NCI-H774 (cell line): ENCODE measurements at regions not wholly inside any gene's neighbourhood (a gene's known extent, or its start where the extent isn't known, plus 50 kb on each side); places are given as distances from the start of the nearest gene placed in this dataset.
A peak's percentile ranks its signal among the peaks of the same experiment; 100 is the strongest.
"Not testable (repeated sequence)": the region's sequence is repeated elsewhere in the genome, so short reads cannot be mapped to it uniquely, and the experiment has no call there.

Experiments
- DNase-seq: peaks from one replicate; lab custom pipeline; 2025; lab: John Stamatoyannopoulos, UW

- DNase-seq = no peak
Measured at GRCh38 chr14:59116984-59117415, 71.5 kb upstream of the DAAM1 start.

DNA sequence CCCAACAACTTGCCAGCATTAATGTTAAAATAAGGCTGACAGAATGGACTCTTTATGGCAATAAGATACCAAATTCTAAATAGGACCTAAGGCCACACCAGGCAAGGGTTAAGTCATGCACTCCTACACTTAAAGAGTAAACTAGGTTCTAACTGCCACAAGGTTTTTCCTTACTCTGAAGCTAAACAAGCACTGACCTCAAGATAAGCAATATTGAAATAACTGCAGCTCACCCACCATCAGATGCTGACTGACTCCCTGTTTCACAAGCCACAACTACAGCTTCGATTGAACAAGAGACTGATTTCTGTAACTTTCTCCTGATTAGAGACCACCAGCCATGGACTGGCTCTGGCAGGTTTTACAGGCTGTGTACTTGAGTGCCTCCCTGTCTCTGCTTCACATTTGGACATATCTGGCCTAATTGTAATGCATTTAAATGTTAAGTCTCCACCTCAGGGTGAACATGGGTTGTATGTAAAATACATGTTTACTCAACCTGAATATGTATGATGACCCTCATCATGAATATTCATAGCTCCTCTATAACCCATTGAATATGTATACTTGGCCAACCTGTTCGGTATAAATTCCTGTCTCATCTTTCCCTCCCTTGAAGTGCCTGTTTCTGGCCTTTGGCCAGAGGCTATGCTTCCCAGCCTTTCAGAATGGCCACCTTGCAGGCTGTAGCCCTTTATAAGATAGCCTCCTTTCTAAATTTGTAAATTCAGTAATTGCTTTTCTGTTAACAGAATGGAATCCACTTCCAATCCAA lies 70.5 kb upstream of the DAAM1 start:
- DNase-seq = no peak

GRCh38 chr14:59120921-59121320 lies 67.5 kb upstream of the DAAM1 start:
- DNase-seq = no peak

DNA sequence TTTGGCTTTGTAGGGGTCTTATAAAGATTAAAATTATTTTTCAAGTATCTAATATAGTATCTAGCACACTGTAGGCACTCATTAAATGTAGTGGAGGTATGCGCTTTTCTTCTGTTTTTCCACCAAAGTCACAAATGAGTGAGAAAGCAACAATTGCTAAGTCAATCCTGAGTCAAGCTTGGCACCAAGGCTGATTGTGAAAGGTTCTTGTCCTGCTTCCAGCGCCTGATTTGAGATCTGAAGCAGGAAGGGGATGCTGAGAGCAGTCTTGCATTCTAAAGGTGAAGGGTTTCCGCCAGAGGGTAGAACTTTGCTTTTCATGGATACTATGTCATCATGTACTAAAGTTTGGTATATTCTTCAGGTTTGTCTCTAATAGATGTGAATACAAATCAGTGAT lies 64.9 kb upstream of the DAAM1 start:
- DNase-seq = no peak

DNA sequence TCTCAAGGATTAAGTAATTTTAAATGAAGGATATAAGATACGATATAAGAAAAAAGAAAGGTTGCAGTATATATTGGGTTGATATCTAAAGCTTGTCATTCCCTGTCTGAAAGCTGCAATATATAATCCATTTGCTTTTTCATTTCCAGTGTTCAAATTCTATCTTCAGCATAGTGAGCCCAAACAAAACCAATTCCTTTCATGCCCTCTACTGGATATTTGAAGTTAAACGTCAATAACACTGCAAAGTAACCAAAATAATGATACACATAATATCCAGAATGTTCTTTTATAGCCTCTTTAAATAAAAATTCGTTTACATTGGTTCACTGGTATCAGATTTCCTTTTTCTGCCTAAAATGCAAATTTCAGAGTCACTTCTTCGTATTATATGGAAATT lies 64.5 kb upstream of the DAAM1 start:
- DNase-seq = no peak

GRCh38 chr14:59125156-59125555 lies 63.3 kb upstream of the DAAM1 start:
- no peak for DNase-seq

- peak; percentile 16 for DNase-seq
Measured at GRCh38 chr14:59126714-59127436, 61.6 kb upstream of the DAAM1 start.

DNA sequence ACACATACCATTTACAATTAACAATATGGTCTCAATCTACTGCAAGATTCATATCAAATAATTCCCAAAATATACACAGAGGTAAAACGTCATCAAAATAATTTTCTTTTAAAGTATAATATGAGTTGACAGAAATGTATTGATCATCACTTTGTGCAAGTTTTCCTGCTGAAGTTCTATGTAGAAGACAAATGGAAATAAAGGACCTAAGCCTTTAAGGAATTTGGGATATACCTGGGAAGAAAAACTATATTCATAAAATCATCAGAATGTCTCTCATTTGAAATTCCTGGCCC lies 61.1 kb upstream of the DAAM1 start:
- DNase-seq = no peak

DNA sequence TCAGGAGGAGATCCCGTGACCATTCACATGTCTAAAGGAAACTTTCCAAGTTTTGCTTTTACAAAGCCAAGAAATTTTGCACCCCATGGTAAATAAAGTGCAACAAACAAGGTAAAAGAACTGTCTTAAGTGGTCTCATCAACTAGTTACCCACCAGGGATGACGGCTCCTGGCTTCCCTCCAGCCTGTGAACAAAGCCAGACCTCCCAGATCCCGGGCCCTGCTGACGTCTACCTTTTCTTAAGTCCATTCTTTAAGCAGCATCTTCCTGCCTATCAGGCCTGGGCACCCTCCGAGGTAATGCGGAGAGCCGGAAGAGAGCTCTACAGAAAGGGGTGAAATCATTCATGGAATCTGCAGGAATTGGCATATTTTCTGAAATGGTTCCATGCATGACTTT lies 58.0 kb upstream of the DAAM1 start:
- DNase-seq = no peak

DNA sequence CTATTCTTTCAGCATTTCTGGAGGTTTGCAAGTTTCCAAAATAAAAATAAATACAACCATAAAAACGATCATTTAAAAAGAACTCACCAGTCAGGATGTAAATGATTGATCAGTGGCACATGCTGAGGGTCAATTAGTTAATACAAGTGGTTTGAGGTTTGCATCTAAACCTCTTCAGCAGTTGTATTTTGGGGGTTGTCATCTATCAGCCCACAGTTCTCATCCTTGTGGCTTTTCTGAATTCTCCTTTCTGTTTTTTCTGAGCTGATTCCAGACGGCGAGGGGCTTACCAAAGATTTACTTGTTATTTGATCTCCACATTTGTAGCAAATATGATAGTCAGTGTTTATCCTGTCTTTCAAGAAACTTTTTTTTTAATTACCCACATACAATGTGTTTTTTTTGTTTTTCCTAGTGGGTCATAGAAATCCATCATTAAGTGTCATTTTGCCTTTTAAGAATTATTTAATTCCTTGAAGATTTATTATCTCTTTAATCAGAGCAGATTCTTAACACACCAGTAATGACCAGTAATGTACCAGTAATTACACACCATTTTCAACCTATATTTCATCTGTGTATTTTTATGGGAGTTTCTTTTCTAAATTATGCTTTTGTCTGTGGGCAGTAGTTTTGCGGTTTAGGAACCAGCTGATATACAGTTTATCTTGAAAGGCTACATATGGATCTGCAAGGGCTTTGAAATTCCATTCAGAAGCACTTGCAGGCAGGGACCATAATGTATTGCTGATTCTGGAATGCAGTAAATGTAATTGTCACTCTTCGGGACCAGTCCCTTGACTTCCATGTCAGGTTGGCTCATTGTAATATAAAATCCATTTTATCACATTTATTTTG lies 56.3 kb upstream of the DAAM1 start:
- DNase-seq = no peak

GRCh38 chr14:59132796-59133494 lies 55.5 kb upstream of the DAAM1 start:
- DNase-seq = no peak

DNA sequence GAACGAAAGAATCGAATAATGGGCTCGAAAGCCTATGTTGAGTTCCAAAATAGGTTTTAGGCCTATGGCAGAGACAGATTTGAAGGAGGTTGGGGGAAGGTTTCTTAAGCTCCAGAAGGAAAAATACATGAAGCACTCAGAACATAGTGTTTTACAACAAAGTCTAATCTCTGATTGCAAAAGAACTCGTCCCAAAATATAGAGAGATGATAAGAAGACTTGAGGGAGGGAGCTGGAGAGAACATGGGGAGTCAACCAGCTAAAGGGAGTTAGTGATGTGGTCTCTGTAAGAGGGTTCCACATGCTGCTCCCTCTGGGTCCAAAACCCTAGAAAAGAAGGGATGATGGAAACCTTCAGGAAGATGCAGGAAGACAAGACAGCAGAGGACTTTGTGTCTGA lies 54.8 kb upstream of the DAAM1 start:
- DNase-seq = no peak

DNA sequence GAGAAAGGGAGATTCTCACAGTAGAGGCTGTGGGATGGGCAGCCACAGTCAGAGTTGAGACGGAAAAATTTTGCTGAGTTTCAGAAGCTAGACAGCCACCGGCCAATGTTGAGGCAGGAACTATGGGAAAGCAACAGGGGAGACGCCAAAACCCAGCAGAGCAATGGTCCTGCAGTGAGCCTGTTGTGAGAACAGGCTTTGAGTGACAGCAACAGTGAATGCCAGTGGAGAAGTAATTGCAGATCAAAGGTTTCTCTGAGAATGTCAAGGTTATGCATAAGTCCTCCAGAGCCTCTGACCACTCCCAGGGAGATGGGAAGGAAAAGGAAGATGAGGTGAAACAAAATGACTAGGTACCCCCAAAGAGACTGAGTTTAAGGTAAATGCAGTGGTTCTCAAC lies 54.2 kb upstream of the DAAM1 start:
- no peak for DNase-seq

- DNase-seq = no peak
Measured at GRCh38 chr14:59137256-59137655, 51.2 kb upstream of the DAAM1 start.

DNA sequence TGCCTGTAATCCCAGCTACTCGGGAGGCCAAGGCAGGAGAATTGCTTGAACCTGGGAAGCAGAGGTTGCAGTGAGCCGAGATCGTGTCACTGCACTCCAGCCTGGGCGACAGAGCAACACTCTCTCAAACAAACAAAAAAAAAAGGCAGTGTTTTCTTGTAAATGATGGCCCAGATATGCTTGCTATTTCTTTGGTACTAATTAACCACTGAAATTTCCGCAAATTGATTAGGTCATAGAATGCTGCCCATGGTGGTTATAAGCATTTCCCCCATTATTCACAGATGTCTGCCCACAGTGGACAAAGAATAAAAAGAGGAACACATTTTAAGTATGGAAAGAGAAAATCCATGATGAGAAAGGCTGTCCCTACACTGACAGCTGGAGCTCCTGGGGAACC lies 49.9 kb upstream of the DAAM1 start:
- not testable (repeated sequence) for DNase-seq
